KMS-11 (cell line): ENCODE measurements at regions not wholly inside any gene's neighbourhood (a gene's known extent, or its start where the extent isn't known, plus 50 kb on each side); places are given as distances from the start of the nearest gene placed in this dataset.
"Not testable (repeated sequence)": the region's sequence is repeated elsewhere in the genome, so short reads cannot be mapped to it uniquely, and the experiment has no call there.

Experiments
- H2AFZ ChIP-seq: fragments of 200-600 bp; sonication (generic); 2 replicates; pipeline ENCODE4 v1.6.1; 2016; ENCODE audit warnings: antibody characterized with exemption, mixed run types, low read depth
- H3K27ac ChIP-seq: fragments of 200-600 bp; sonication (generic); 2 replicates; pipeline ENCODE4 v1.6.1; 2016; ENCODE audit warnings: mild to moderate bottlenecking, mixed run types
- H3K27me3 ChIP-seq: fragments of 200-600 bp; sonication (generic); 2 replicates; pipeline ENCODE4 v1.6.1; 2017; ENCODE audit warnings: mild to moderate bottlenecking, low read depth, mixed run types, moderate library complexity; ENCODE audit not compliant: insufficient read depth
- H3K36me3 ChIP-seq: fragments of 200-600 bp; sonication (generic); 2 replicates; pipeline ENCODE4 v1.6.1; 2017; ENCODE audit warnings: mild to moderate bottlenecking, mixed run types; ENCODE audit not compliant: insufficient read depth
- H3K4me1 ChIP-seq: fragments of 200-600 bp; sonication (generic); 2 replicates; pipeline ENCODE4 v1.6.1; 2016; ENCODE audit warnings: mild to moderate bottlenecking, low read depth, mixed run types; ENCODE audit not compliant: poor library complexity, severe bottlenecking
- H3K4me2 ChIP-seq: fragments of 200-600 bp; sonication (generic); 2 replicates; pipeline ENCODE4 v1.7.0; 2016; ENCODE audit warnings: mild to moderate bottlenecking, mixed run types
- H3K4me3 ChIP-seq: fragments of 200-600 bp; sonication (generic); IDR thresholded peaks from 2 replicates; pipeline ENCODE4 v1.6.1; 2017; ENCODE audit warnings: low read depth, low read length, mixed read lengths; ENCODE audit not compliant: insufficient read depth
- H3K79me2 ChIP-seq: fragments of 200-600 bp; sonication (generic); 2 replicates; pipeline ENCODE4 v1.6.1; 2016; ENCODE audit warnings: low read depth, mixed run types; ENCODE audit not compliant: insufficient read depth
- H3K9ac ChIP-seq: fragments of 200-600 bp; sonication (generic); 2 replicates; pipeline ENCODE4 v1.6.1; 2016; ENCODE audit warnings: mild to moderate bottlenecking, mixed run types
- H4K20me1 ChIP-seq: fragments of 200-600 bp; sonication (generic); 2 replicates; pipeline ENCODE4 v1.6.1; 2016; ENCODE audit warnings: mild to moderate bottlenecking, mixed run types; ENCODE audit not compliant: insufficient read depth
- CTCF ChIP-seq: fragments of 200-600 bp; sonication (generic); conservative IDR thresholded peaks from 2 replicates; pipeline ENCODE4 v1.6.1; 2017; ENCODE audit warnings: low read depth, mild to moderate bottlenecking, antibody characterized with exemption, low read length, moderate library complexity, mixed read lengths

GRCh38 chr10:94149702-94150101, 156.0 kb downstream of the PLCE1 start:
- no peaks in the 10 kb centered on the region for H3K4me1 ChIP-seq
- no peaks in the 10 kb centered on the region for H3K27me3 ChIP-seq
- H3K9ac ChIP-seq: no peak overlapping the region
- no peak overlapping the region for H2AFZ ChIP-seq
- no peaks in the 10 kb centered on the region for H3K36me3 ChIP-seq
- no peak overlapping the region for H3K4me2 ChIP-seq
- H3K27ac ChIP-seq: no peak overlapping the region
- H3K4me3 ChIP-seq: no peak overlapping the region
- H4K20me1 ChIP-seq: no peaks in the 10 kb centered on the region
- H3K79me2 ChIP-seq: no peaks in the 10 kb centered on the region
- TF ChIP-seq CTCF: no peak

- Histone ChIP-seq H3K27me3 (no peaks in the 10 kb centered on the region), H4K20me1 (no peaks in the 10 kb centered on the region), H2AFZ (no peak overlapping the region), H3K4me3 (no peak overlapping the region), H3K79me2 (no peaks in the 10 kb centered on the region), H3K9ac (no peak overlapping the region), H3K27ac (no peak overlapping the region), H3K4me1 (no peaks in the 10 kb centered on the region), H3K4me2 (no peak overlapping the region), H3K36me3 (no peaks in the 10 kb centered on the region)
- no peak for TF ChIP-seq CTCF
Measured at GRCh38 chr10:94150541-94151184, 156.9 kb downstream of the PLCE1 start.

GRCh38 chr10:94155722-94156271, 162.1 kb downstream of the PLCE1 start:
- no peak overlapping the region for H2AFZ ChIP-seq
- H3K4me1 ChIP-seq: no peaks in the 10 kb centered on the region
- H3K36me3 ChIP-seq: no peaks in the 10 kb centered on the region
- no peaks in the 10 kb centered on the region for H3K27me3 ChIP-seq
- H4K20me1 ChIP-seq: no peaks in the 10 kb centered on the region
- H3K4me3 ChIP-seq: no peak overlapping the region
- no peaks in the 10 kb centered on the region for H3K79me2 ChIP-seq
- no peak overlapping the region for H3K27ac ChIP-seq
- no peak for TF ChIP-seq CTCF
- no peak overlapping the region for H3K4me2 ChIP-seq
- H3K9ac ChIP-seq: no peak overlapping the region

GRCh38 chr10:94156453-94156852, 162.7 kb downstream of the PLCE1 start:
- TF ChIP-seq CTCF: no peak
- Histone ChIP-seq H3K9ac (no peak overlapping the region), H2AFZ (no peak overlapping the region), H3K79me2 (no peaks in the 10 kb centered on the region), H3K4me2 (no peak overlapping the region), H3K27me3 (no peaks in the 10 kb centered on the region), H3K36me3 (no peaks in the 10 kb centered on the region), H3K27ac (no peak overlapping the region), H3K4me3 (no peak overlapping the region), H3K4me1 (no peaks in the 10 kb centered on the region), H4K20me1 (no peaks in the 10 kb centered on the region)

- H2AFZ ChIP-seq, H3K4me2 ChIP-seq, H3K4me3 ChIP-seq, H3K27me3 ChIP-seq, H3K9ac ChIP-seq, H4K20me1 ChIP-seq, H3K36me3 ChIP-seq, H3K79me2 ChIP-seq, H3K27ac ChIP-seq, H3K4me1 ChIP-seq: not testable (repeated sequence)
Measured at GRCh38 chr10:94165158-94165611, 171.5 kb downstream of the PLCE1 start.
